Fibroblast of lung (primary cell): ENCODE measurements at regions not wholly inside any gene's neighbourhood (a gene's known extent, or its start where the extent isn't known, plus 50 kb on each side); places are given as distances from the start of the nearest gene placed in this dataset.

Source experiments
- EZH2 ChIP-seq: IDR thresholded peaks from 2 replicates; pipeline ENCODE4 v1.5.1; 2012; ENCODE audit warnings: low read length, control low read depth, mild to moderate bottlenecking; ENCODE audit errors: missing control alignments
- TF ChIP-seq, protein P1 (sequence below), 2 donors: IDR thresholded peaks in 1 of 2; conservative IDR thresholded peaks in 1 of 2; 1 replicate in 1 of 2; 2 replicates in 1 of 2; pipeline ENCODE4 v1.5.1; 2011 to 2012; ENCODE audit warnings: low read length in 2 of 2, control low read depth in 1 of 2, inconsistent platforms in 1 of 2, low read depth in 1 of 2, mild to moderate bottlenecking in 1 of 2

- TF ChIP-seq, protein P1, sequence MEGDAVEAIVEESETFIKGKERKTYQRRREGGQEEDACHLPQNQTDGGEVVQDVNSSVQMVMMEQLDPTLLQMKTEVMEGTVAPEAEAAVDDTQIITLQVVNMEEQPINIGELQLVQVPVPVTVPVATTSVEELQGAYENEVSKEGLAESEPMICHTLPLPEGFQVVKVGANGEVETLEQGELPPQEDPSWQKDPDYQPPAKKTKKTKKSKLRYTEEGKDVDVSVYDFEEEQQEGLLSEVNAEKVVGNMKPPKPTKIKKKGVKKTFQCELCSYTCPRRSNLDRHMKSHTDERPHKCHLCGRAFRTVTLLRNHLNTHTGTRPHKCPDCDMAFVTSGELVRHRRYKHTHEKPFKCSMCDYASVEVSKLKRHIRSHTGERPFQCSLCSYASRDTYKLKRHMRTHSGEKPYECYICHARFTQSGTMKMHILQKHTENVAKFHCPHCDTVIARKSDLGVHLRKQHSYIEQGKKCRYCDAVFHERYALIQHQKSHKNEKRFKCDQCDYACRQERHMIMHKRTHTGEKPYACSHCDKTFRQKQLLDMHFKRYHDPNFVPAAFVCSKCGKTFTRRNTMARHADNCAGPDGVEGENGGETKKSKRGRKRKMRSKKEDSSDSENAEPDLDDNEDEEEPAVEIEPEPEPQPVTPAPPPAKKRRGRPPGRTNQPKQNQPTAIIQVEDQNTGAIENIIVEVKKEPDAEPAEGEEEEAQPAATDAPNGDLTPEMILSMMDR (conservative IDR thresholded peaks at IDR 0.05 in 1 of 2, IDR thresholded peaks at IDR 0.05 in 1 of 2; ENCODE audit: low read depth in 1 of 2, low read length in 2 of 2): no peak
- TF ChIP-seq EZH2: no peak
Measured at GRCh38 chr2:237196409-237196808, 110.7 kb downstream of the COPS8 start.
